ENCODE measurements at regions not wholly inside any gene's neighbourhood (a gene's known extent, or its start where the extent isn't known, plus 50 kb on each side); places are given as distances from the start of the nearest gene placed in this dataset.
"Not testable (repeated sequence)": the region's sequence is repeated elsewhere in the genome, so short reads cannot be mapped to it uniquely, and the experiment has no call there.

GRCh38 chr16:17962726-17963125 lies 373.8 kb downstream of the NPIPA8 start:
- peaks cover 0 to 12% (median 3%) of the 10 kb centered on the region in 7 donors for H3K9me3 Mint-ChIP-seq
- H3K27me3 Mint-ChIP-seq, result no peaks in the 10 kb centered on the region
- H3K27ac Mint-ChIP-seq, result no peak overlapping the region
- ATAC-seq (ENCODE audit: low read depth in 2 of 2), result no peak
- H3K9me3 ChIP-seq (ENCODE audit: control insufficient read depth in 2 of 2, low read length in 2 of 2), result no peaks in the 10 kb centered on the region
- no peaks in the 10 kb centered on the region for H3K4me1 Mint-ChIP-seq
- no peak overlapping the region for H3K4me3 ChIP-seq (ENCODE audit: low read depth, low read length)
- H3K27ac ChIP-seq (ENCODE audit: insufficient read depth, low read length, poor library complexity, severe bottlenecking), result no peak overlapping the region
- no peaks in the 10 kb centered on the region for H3K36me3 ChIP-seq (ENCODE audit: control insufficient read depth, insufficient read depth, low read length)
- no peaks in the 10 kb centered on the region for H3K4me1 ChIP-seq (ENCODE audit: control insufficient read depth, insufficient read depth, low read length, poor library complexity, severe bottlenecking)
- no peaks in the 10 kb centered on the region for H3K27me3 ChIP-seq (ENCODE audit: control insufficient read depth, insufficient read depth, low read length)
- no peaks in the 10 kb centered on the region for H3K36me3 Mint-ChIP-seq
- no peak overlapping the region for H3K4me3 Mint-ChIP-seq
- no peak for DNase-seq

GRCh38 chr16:17961822-17962221 lies 374.7 kb downstream of the NPIPA8 start:
- H3K27ac ChIP-seq (ENCODE audit: insufficient read depth, low read length, poor library complexity, severe bottlenecking); DNase-seq; H3K4me1 Mint-ChIP-seq; H3K4me1 ChIP-seq (ENCODE audit: control insufficient read depth, insufficient read depth, low read length, poor library complexity, severe bottlenecking); ATAC-seq (ENCODE audit: low read depth in 2 of 2); H3K36me3 Mint-ChIP-seq; H3K27me3 Mint-ChIP-seq; H3K27ac Mint-ChIP-seq; H3K36me3 ChIP-seq (ENCODE audit: control insufficient read depth, insufficient read depth, low read length); H3K4me3 Mint-ChIP-seq; H3K9me3 ChIP-seq (ENCODE audit: control insufficient read depth in 2 of 2, low read length in 2 of 2); H3K9me3 Mint-ChIP-seq; H3K27me3 ChIP-seq (ENCODE audit: control insufficient read depth, insufficient read depth, low read length); H3K4me3 ChIP-seq (ENCODE audit: low read depth, low read length): not testable (repeated sequence)

DNA sequence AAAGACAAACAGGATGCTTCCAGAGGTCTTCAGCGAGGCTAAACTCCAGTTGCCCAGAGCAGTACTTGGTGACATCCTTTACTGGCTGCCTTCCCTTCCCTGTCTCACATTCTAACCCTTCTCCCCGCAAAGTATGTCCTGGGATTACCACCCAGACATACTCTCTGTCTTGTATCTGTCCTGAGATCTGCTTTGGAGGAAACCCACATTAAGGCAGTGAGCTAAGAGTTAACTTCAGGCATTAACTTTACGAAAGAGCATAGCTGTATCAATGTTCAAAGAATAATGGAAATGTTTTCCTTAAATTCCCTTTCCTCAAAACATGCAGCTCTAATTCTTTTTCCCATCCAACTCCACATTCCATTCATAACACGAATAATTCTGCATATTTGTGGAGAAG lies 385.2 kb downstream of the NPIPA8 start:
- H3K36me3 ChIP-seq (ENCODE audit: control insufficient read depth, insufficient read depth, low read length), result no peaks in the 10 kb centered on the region
- no peak overlapping the region for H3K4me3 ChIP-seq (ENCODE audit: low read depth, low read length)
- DNase-seq, result no peak
- ATAC-seq (ENCODE audit: low read depth in 2 of 2), result no peak
- no peaks in the 10 kb centered on the region for H3K36me3 Mint-ChIP-seq
- peaks cover 0 to 3% (median 0%) of the 10 kb centered on the region in 4 donors for H3K4me1 Mint-ChIP-seq
- H3K27ac Mint-ChIP-seq, result no peak overlapping the region
- H3K4me1 ChIP-seq (ENCODE audit: control insufficient read depth, insufficient read depth, low read length, poor library complexity, severe bottlenecking), result no peaks in the 10 kb centered on the region
- H3K27ac ChIP-seq (ENCODE audit: insufficient read depth, low read length, poor library complexity, severe bottlenecking), result no peak overlapping the region
- peaks cover 7% of the 10 kb centered on the region for H3K27me3 ChIP-seq (ENCODE audit: control insufficient read depth, insufficient read depth, low read length)
- H3K4me3 Mint-ChIP-seq, result no peak overlapping the region
- H3K27me3 Mint-ChIP-seq, result peaks cover 21% of the 10 kb centered on the region
- peaks cover 0 to 2% (median 0%) of the 10 kb centered on the region in 7 donors for H3K9me3 Mint-ChIP-seq
- no peaks in the 10 kb centered on the region for H3K9me3 ChIP-seq (ENCODE audit: control insufficient read depth in 2 of 2, low read length in 2 of 2)

DNA sequence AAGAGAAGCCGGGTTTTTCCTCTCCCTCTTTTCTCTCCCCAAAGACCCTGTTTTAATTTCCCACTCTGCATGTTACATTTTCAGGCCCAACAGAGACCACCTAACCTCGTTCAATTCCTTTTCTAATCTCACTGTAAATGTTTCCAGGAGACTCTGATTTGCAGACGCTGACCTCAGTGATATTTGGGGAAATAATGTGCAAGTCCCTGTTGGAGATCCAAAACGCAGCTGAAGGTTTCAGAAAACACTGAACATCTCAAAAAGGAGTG lies 386.6 kb downstream of the NPIPA8 start:
- Mint-ChIP-seq H3K27ac (no peak overlapping the region), H3K9me3 (peaks cover 0 to 2% (median 0%) of the 10 kb centered on the region in 7 donors), H3K27me3 (peaks cover 22% of the 10 kb centered on the region), H3K4me1 (peaks cover 0 to 3% (median 0%) of the 10 kb centered on the region in 4 donors), H3K4me3 (no peak overlapping the region), H3K36me3 (no peaks in the 10 kb centered on the region)
- Histone ChIP-seq H3K4me1 (ENCODE audit: control insufficient read depth, insufficient read depth, low read length, poor library complexity, severe bottlenecking) (no peaks in the 10 kb centered on the region), H3K27ac (ENCODE audit: insufficient read depth, low read length, poor library complexity, severe bottlenecking) (no peak overlapping the region), H3K4me3 (ENCODE audit: low read depth, low read length) (no peak overlapping the region), H3K27me3 (ENCODE audit: control insufficient read depth, insufficient read depth, low read length) (peaks cover 9% of the 10 kb centered on the region), H3K36me3 (ENCODE audit: control insufficient read depth, insufficient read depth, low read length) (no peaks in the 10 kb centered on the region), H3K9me3 (ENCODE audit: control insufficient read depth in 2 of 2, low read length in 2 of 2) (no peaks in the 10 kb centered on the region)
- ATAC-seq (ENCODE audit: low read depth in 2 of 2) (no peak), DNase-seq (no peak)

- no peaks in the 10 kb centered on the region for H3K4me1 ChIP-seq (ENCODE audit: control insufficient read depth, insufficient read depth, low read length, poor library complexity, severe bottlenecking)
- Mint-ChIP-seq H3K4me3 (no peak overlapping the region), H3K27me3 (peaks cover 22% of the 10 kb centered on the region), H3K4me1 (no peaks in the 10 kb centered on the region), H3K36me3 (no peaks in the 10 kb centered on the region), H3K9me3 (peaks cover 0 to 2% (median 0%) of the 10 kb centered on the region in 7 donors), H3K27ac (no peak overlapping the region)
- H3K9me3 ChIP-seq (ENCODE audit: control insufficient read depth in 2 of 2, low read length in 2 of 2), result no peaks in the 10 kb centered on the region
- no peak overlapping the region for H3K27ac ChIP-seq (ENCODE audit: insufficient read depth, low read length, poor library complexity, severe bottlenecking)
- H3K4me3 ChIP-seq (ENCODE audit: low read depth, low read length), result no peak overlapping the region
- H3K27me3 ChIP-seq (ENCODE audit: control insufficient read depth, insufficient read depth, low read length), result peaks cover 9% of the 10 kb centered on the region
- no peak for DNase-seq
- H3K36me3 ChIP-seq (ENCODE audit: control insufficient read depth, insufficient read depth, low read length), result no peaks in the 10 kb centered on the region
- no peak for ATAC-seq (ENCODE audit: low read depth in 2 of 2)
Observed at GRCh38 chr16:17949141-17949981, 387.2 kb downstream of the NPIPA8 start.

DNA sequence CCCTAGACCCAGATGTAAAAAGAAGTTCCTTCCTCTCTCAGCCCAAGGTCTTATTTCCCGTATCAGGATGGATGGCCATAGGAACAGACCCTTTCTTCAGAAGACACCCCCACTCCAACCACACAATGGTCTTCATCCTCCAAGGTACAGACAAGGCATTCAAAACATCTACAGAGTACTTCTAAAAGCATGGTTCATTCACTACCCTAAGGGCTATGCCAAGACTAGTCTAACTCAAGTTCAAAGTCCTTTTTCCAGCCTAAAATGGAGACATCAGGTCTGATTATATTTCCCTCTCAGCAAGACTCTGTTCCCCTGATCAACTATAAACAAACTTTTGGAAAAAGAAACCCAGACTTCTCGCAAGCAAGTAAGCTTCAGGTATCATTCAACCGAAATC lies 388.9 kb downstream of the NPIPA8 start:
- Mint-ChIP-seq H3K27me3 (peaks cover 28% of the 10 kb centered on the region), H3K27ac (no peak overlapping the region), H3K4me1 (no peaks in the 10 kb centered on the region), H3K4me3 (no peak overlapping the region), H3K36me3 (no peaks in the 10 kb centered on the region), H3K9me3 (peaks cover 0 to 6% (median 0%) of the 10 kb centered on the region in 7 donors)
- Histone ChIP-seq H3K36me3 (ENCODE audit: control insufficient read depth, insufficient read depth, low read length) (no peaks in the 10 kb centered on the region), H3K27me3 (ENCODE audit: control insufficient read depth, insufficient read depth, low read length) (peaks cover 9% of the 10 kb centered on the region), H3K27ac (ENCODE audit: insufficient read depth, low read length, poor library complexity, severe bottlenecking) (no peak overlapping the region), H3K4me1 (ENCODE audit: control insufficient read depth, insufficient read depth, low read length, poor library complexity, severe bottlenecking) (no peaks in the 10 kb centered on the region), H3K9me3 (ENCODE audit: control insufficient read depth in 2 of 2, low read length in 2 of 2) (peaks cover 0 to 3% of the 10 kb centered on the region in 2 experiments), H3K4me3 (ENCODE audit: low read depth, low read length) (no peak overlapping the region)
- DNase-seq, result no peak
- ATAC-seq (ENCODE audit: low read depth in 2 of 2), result no peak

- Histone ChIP-seq H3K4me1 (ENCODE audit: control insufficient read depth, insufficient read depth, low read length, poor library complexity, severe bottlenecking) (no peaks in the 10 kb centered on the region), H3K27me3 (ENCODE audit: control insufficient read depth, insufficient read depth, low read length) (peaks cover 9% of the 10 kb centered on the region), H3K9me3 (ENCODE audit: control insufficient read depth in 2 of 2, low read length in 2 of 2) (peaks cover 0 to 3% of the 10 kb centered on the region in 2 experiments), H3K27ac (ENCODE audit: insufficient read depth, low read length, poor library complexity, severe bottlenecking) (no peak overlapping the region), H3K36me3 (ENCODE audit: control insufficient read depth, insufficient read depth, low read length) (no peaks in the 10 kb centered on the region), H3K4me3 (ENCODE audit: low read depth, low read length) (no peak overlapping the region)
- Mint-ChIP-seq H3K9me3 (peaks cover 0 to 6% (median 0%) of the 10 kb centered on the region in 7 donors), H3K36me3 (no peaks in the 10 kb centered on the region), H3K27ac (no peak overlapping the region), H3K27me3 (peaks cover 28% of the 10 kb centered on the region), H3K4me3 (no peak overlapping the region), H3K4me1 (no peaks in the 10 kb centered on the region)
- ATAC-seq (ENCODE audit: low read depth in 2 of 2) (no peak), DNase-seq (no peak)
Observed at GRCh38 chr16:17947165-17947564, 389.4 kb downstream of the NPIPA8 start.

DNA sequence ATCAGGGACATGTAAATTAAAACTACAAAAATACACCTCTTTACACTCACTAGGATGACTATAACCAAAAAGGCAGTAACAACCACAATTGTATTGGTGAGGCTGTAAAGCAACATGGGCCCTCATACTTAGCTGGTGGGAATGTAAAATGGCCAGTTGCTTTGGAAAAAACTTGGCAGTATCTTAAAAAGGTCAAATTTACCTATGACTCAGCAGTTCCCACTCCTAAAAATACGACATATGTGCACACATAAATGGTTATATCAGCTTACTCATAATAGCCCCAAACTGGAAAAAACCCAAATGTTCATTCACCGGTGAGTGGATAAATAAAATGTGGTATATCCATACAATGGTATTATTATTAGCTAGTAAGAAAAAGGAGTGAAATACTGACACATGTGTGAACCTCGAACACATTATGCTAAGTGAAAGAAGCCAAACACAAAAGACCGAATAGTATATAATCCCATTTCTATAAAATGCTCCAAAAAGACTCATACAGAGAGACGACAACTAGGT lies 391.4 kb downstream of the NPIPA8 start:
- no peak for ATAC-seq (ENCODE audit: low read depth in 2 of 2)
- Histone ChIP-seq H3K27ac (ENCODE audit: insufficient read depth, low read length, poor library complexity, severe bottlenecking) (no peak overlapping the region), H3K4me3 (ENCODE audit: low read depth, low read length) (no peak overlapping the region), H3K9me3 (ENCODE audit: control insufficient read depth in 2 of 2, low read length in 2 of 2) (peaks cover 0 to 3% of the 10 kb centered on the region in 2 experiments), H3K27me3 (ENCODE audit: control insufficient read depth, insufficient read depth, low read length) (peaks cover 9% of the 10 kb centered on the region), H3K36me3 (ENCODE audit: control insufficient read depth, insufficient read depth, low read length) (no peaks in the 10 kb centered on the region), H3K4me1 (ENCODE audit: control insufficient read depth, insufficient read depth, low read length, poor library complexity, severe bottlenecking) (no peaks in the 10 kb centered on the region)
- DNase-seq, result no peak
- Mint-ChIP-seq H3K9me3 (peaks cover 0 to 3% (median 0%) of the 10 kb centered on the region in 7 donors), H3K4me1 (peaks cover 0 to 5% (median 0%) of the 10 kb centered on the region in 4 donors), H3K36me3 (no peaks in the 10 kb centered on the region), H3K4me3 (no peak overlapping the region), H3K27me3 (peaks cover 20% of the 10 kb centered on the region), H3K27ac (no peak overlapping the region)
